Body of pancreas (tissue), 4 donors: ENCODE measurements at regions not wholly inside any gene's neighbourhood (a gene's known extent, or its start where the extent isn't known, plus 50 kb on each side); places are given as distances from the start of the nearest gene placed in this dataset.
"Not testable (repeated sequence)": the region's sequence is repeated elsewhere in the genome, so short reads cannot be mapped to it uniquely, and the experiment has no call there.

Source experiments
- POLR2A ChIP-seq, 3 donors: fragments of 450-650 bp; IDR thresholded peaks; one replicate each; pipeline ENCODE4 v1.6.1; 2016; ENCODE audit warnings: antibody characterized with exemption in 3 of 3, mild to moderate bottlenecking in 2 of 3
- TF ChIP-seq, protein P1 (sequence below), 7 experiments: fragments of 450-650 bp in 4 of 7; fragments of 200-600 bp in 3 of 7; sonication (generic) in 3 of 7; IDR thresholded peaks; one replicate each; pipeline ENCODE4 v1.5.1; 2016 to 2019; ENCODE audit warnings: antibody characterized with exemption in 7 of 7

DNA sequence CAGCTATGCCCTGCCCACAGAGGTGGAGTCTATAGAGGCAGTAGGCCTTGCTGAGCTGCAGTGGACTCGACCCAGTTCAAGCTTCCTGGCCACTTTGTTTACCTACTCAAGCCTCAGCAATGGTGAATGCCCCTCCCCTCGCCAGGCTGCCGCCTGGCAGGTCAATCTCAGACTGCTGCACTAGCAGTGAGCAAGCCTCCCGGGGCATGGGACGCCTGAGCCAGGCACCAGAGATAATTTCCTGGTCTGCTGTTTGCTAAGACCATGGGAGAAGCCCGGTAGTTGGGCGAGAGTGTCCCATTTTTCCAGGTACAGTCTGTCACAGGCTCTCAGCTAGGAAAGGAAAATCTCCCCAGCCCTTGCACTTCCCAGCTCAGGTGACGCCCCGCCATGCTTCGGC lies 68.5 kb downstream of the UGT2B28 start:
- TF ChIP-seq, protein P1, sequence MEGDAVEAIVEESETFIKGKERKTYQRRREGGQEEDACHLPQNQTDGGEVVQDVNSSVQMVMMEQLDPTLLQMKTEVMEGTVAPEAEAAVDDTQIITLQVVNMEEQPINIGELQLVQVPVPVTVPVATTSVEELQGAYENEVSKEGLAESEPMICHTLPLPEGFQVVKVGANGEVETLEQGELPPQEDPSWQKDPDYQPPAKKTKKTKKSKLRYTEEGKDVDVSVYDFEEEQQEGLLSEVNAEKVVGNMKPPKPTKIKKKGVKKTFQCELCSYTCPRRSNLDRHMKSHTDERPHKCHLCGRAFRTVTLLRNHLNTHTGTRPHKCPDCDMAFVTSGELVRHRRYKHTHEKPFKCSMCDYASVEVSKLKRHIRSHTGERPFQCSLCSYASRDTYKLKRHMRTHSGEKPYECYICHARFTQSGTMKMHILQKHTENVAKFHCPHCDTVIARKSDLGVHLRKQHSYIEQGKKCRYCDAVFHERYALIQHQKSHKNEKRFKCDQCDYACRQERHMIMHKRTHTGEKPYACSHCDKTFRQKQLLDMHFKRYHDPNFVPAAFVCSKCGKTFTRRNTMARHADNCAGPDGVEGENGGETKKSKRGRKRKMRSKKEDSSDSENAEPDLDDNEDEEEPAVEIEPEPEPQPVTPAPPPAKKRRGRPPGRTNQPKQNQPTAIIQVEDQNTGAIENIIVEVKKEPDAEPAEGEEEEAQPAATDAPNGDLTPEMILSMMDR (IDR thresholded peaks at IDR 0.05): not testable (repeated sequence)
- not testable (repeated sequence) for TF ChIP-seq POLR2A (IDR thresholded peaks at IDR 0.05)
